ENCODE measurements at regions not wholly inside any gene's neighbourhood (a gene's known extent, or its start where the extent isn't known, plus 50 kb on each side); places are given as distances from the start of the nearest gene placed in this dataset.

- no peak for TF ChIP-seq CTCF (conservative IDR thresholded peaks at IDR 0.05; ENCODE audit: control insufficient read depth, insufficient read depth, low read depth, low read length)
- H3K4me3 ChIP-seq (ENCODE audit: control insufficient read depth, low read depth, low read length): no peak overlapping the region
- peak; percentile 59 for DNase-seq (ENCODE audit: low read depth)
Measured at GRCh38 chrX:40402831-40403533, 177.8 kb upstream of the ATP6AP2 start.

- TF ChIP-seq CTCF (conservative IDR thresholded peaks at IDR 0.05; ENCODE audit: control insufficient read depth, insufficient read depth, low read depth, low read length): no peak
- H3K4me3 ChIP-seq (ENCODE audit: control insufficient read depth, low read depth, low read length): no peak overlapping the region
- DNase-seq (ENCODE audit: low read depth): no peak
Measured at GRCh38 chrX:40395102-40395501, 185.7 kb upstream of the ATP6AP2 start.

- DNase-seq (ENCODE audit: low read depth): no peak
- no peak for TF ChIP-seq CTCF (conservative IDR thresholded peaks at IDR 0.05; ENCODE audit: control insufficient read depth, insufficient read depth, low read depth, low read length)
- H3K4me3 ChIP-seq (ENCODE audit: control insufficient read depth, low read depth, low read length): no peak overlapping the region
Measured at GRCh38 chrX:40394302-40394701, 186.5 kb upstream of the ATP6AP2 start.

GRCh38 chrX:40392599-40392998 lies 188.2 kb upstream of the ATP6AP2 start:
- no peak overlapping the region for H3K4me3 ChIP-seq (ENCODE audit: control insufficient read depth, low read depth, low read length)
- DNase-seq (ENCODE audit: low read depth): no peak
- TF ChIP-seq CTCF (conservative IDR thresholded peaks at IDR 0.05; ENCODE audit: control insufficient read depth, insufficient read depth, low read depth, low read length): no peak

GRCh38 chrX:40391662-40392061 lies 189.1 kb upstream of the ATP6AP2 start:
- no peak for TF ChIP-seq CTCF (conservative IDR thresholded peaks at IDR 0.05; ENCODE audit: control insufficient read depth, insufficient read depth, low read depth, low read length)
- no peak for DNase-seq (ENCODE audit: low read depth)

GRCh38 chrX:40389555-40389954 lies 191.2 kb upstream of the ATP6AP2 start:
- H3K4me3 ChIP-seq (ENCODE audit: control insufficient read depth, low read depth, low read length): no peak overlapping the region
- no peak for DNase-seq (ENCODE audit: low read depth)
- TF ChIP-seq CTCF (conservative IDR thresholded peaks at IDR 0.05; ENCODE audit: control insufficient read depth, insufficient read depth, low read depth, low read length): no peak

More at GRCh38 chrX:40391662-40392061, 189.1 kb upstream of the ATP6AP2 start:
- no peak overlapping the region for H3K4me3 ChIP-seq (ENCODE audit: control insufficient read depth, low read depth, low read length)

Measured in fibroblast of mammary gland (primary cell).